ENCODE measurements at regions not wholly inside any gene's neighbourhood (a gene's known extent, or its start where the extent isn't known, plus 50 kb on each side); places are given as distances from the start of the nearest gene placed in this dataset.

DNA sequence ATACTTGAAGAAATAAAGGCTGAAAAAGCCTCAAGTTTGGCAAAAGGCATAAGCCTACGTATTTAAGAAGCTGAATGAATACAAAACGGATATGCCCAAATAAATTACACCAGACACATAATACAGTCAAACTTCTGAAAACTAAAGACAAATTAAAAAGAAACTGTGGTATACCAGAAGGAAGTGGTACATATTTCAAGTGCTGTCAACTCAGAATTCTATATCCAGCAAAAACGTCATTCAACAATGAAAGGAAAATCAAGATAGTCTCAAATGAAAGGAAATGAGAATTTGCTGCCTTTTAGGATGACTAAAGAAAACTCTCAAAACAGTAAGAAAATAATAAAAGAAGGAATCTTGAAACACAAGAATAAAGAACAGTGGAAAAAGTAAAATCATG, 69.5 kb downstream of the POLR1D start (continued):
- TF ChIP-seq, protein P1, sequence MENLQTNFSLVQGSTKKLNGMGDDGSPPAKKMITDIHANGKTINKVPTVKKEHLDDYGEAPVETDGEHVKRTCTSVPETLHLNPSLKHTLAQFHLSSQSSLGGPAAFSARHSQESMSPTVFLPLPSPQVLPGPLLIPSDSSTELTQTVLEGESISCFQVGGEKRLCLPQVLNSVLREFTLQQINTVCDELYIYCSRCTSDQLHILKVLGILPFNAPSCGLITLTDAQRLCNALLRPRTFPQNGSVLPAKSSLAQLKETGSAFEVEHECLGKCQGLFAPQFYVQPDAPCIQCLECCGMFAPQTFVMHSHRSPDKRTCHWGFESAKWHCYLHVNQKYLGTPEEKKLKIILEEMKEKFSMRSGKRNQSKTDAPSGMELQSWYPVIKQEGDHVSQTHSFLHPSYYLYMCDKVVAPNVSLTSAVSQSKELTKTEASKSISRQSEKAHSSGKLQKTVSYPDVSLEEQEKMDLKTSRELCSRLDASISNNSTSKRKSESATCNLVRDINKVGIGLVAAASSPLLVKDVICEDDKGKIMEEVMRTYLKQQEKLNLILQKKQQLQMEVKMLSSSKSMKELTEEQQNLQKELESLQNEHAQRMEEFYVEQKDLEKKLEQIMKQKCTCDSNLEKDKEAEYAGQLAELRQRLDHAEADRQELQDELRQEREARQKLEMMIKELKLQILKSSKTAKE (CRISPR knock-in tag; IDR thresholded peaks at IDR 0.05; ENCODE audit: borderline replicate concordance): no peak
- TF ChIP-seq, protein P2, sequence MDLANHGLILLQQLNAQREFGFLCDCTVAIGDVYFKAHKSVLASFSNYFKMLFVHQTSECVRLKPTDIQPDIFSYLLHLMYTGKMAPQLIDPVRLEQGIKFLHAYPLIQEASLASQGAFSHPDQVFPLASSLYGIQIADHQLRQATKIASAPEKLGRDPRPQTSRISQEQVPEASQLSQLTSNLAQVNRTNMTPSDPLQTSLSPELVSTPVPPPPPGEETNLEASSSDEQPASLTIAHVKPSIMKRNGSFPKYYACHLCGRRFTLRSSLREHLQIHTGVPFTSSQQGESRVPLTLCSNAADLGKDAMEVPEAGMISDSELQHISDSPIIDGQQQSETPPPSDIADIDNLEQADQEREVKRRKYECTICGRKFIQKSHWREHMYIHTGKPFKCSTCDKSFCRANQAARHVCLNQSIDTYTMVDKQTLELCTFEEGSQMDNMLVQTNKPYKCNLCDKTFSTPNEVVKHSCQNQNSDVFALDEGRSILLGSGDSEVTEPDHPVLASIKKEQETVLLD (CRISPR knock-in tag; IDR thresholded peaks at IDR 0.05; ENCODE audit: low read depth): no peak
- TF ChIP-seq ZNF367 (CRISPR knock-in tag; IDR thresholded peaks at IDR 0.05; ENCODE audit: borderline replicate concordance): no peak

DNA sequence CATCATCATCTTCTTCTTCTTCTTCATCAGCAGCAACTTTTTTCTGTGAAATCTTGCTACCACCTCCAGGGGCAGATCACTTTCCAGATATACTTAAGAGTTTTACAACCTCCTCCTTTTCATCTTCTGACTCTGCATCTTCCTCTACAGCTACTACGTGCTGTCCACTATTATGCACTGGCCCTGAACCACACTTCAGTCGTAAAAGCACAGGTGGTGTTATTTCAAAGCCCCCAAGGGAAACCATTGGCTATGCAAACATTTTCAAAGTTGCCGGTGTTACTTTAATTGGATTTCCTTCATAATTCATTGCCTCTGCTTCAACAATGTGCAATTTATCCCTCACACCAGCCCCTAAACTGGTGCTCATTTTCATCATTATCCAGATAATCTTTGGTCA, 75.0 kb downstream of the POLR1D start:
- no peak overlapping the region for H3K27ac ChIP-seq (ENCODE audit: extremely low read length, insufficient read depth, low read length)
- peaks cover 5% of the 10 kb centered on the region; the same call in 1 of the 2 replicates for H3K9me3 ChIP-seq (ENCODE audit: low read length)

More for the DNA sequence above, 75.0 kb downstream of the POLR1D start:
- Histone ChIP-seq H3K9ac (ENCODE audit: insufficient read depth, low read depth, low read length) (no peak overlapping the region), H3K4me2 (ENCODE audit: low read depth, low read length) (no peak overlapping the region), H3K27me3 (ENCODE audit: control insufficient read depth in 1 of 2, insufficient read depth in 2 of 2, low read length in 2 of 2) (no peaks in the 10 kb centered on the region), H3K36me3 (replicated peaks in 1 of 2; ENCODE audit: control insufficient read depth in 1 of 2, insufficient read depth in 2 of 2, low read length in 2 of 2) (no peaks in the 10 kb centered on the region), H3K4me3 (replicated peaks in 1 of 3; ENCODE audit: insufficient read depth in 1 of 3, low read depth in 2 of 3, low read length in 3 of 3) (no peak overlapping the region), H4K20me1 (ENCODE audit: insufficient read depth, low read length) (no peaks in the 10 kb centered on the region), H3K79me2 (ENCODE audit: insufficient read depth, low read length) (no peaks in the 10 kb centered on the region), H3K4me1 (ENCODE audit: insufficient read depth, low read length) (no peaks in the 10 kb centered on the region), H2AFZ (ENCODE audit: low read length) (no peak overlapping the region)
- in situ Hi-C loops (cut with HindIII; ENCODE audit: extremely low pct_ligation_motif_present, low pct_unique_long_range_greater_than_20kb): no loop called here
- ChIA-PET POLR2A (no interaction called here), CTCF (ENCODE audit: low intra/inter-chr PET ratio, low total read pairs) (no interaction called here)
- 47% methylated on average over 3 of the region's 3 CpGs for WGBS (ENCODE audit: low lambda C conversion rate)
- no TSS peak for BruUV-seq (replicated peaks)
- no peak for DNase-seq (ENCODE audit: low spot score)
- TF ChIP-seq, protein P3, sequence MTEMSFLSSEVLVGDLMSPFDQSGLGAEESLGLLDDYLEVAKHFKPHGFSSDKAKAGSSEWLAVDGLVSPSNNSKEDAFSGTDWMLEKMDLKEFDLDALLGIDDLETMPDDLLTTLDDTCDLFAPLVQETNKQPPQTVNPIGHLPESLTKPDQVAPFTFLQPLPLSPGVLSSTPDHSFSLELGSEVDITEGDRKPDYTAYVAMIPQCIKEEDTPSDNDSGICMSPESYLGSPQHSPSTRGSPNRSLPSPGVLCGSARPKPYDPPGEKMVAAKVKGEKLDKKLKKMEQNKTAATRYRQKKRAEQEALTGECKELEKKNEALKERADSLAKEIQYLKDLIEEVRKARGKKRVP (CRISPR knock-in tag; IDR thresholded peaks at IDR 0.05): no peak
- TF ChIP-seq KLF6 (CRISPR knock-in tag; IDR thresholded peaks at IDR 0.05) (no peak), HNF4A (CRISPR knock-in tag; IDR thresholded peaks at IDR 0.05) (no peak), CBFB (CRISPR knock-in tag; IDR thresholded peaks at IDR 0.05) (no peak), AKAP8 (CRISPR knock-in tag; IDR thresholded peaks at IDR 0.05) (no peak), REL (CRISPR knock-in tag; conservative IDR thresholded peaks at IDR 0.05) (no peak)
- TF ChIP-seq, protein P4, sequence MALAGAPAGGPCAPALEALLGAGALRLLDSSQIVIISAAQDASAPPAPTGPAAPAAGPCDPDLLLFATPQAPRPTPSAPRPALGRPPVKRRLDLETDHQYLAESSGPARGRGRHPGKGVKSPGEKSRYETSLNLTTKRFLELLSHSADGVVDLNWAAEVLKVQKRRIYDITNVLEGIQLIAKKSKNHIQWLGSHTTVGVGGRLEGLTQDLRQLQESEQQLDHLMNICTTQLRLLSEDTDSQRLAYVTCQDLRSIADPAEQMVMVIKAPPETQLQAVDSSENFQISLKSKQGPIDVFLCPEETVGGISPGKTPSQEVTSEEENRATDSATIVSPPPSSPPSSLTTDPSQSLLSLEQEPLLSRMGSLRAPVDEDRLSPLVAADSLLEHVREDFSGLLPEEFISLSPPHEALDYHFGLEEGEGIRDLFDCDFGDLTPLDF (CRISPR knock-in tag; IDR thresholded peaks at IDR 0.05): no peak
- no peak for ATAC-seq
- intact Hi-C loops (cut with micrococcal nuclease; ENCODE audit: unreplicated experiment): no loop called here
- no peak for FAIRE-seq

Measured in HepG2 (cell line).